Stomach (tissue), 4 donors: ENCODE measurements at regions not wholly inside any gene's neighbourhood (a gene's known extent, or its start where the extent isn't known, plus 50 kb on each side); places are given as distances from the start of the nearest gene placed in this dataset.

ENCODE experiments used
- CTCF ChIP-seq, 7 experiments: fragments of 450-650 bp in 4 of 7; fragments of 200-600 bp in 3 of 7; sonication (generic) in 3 of 7; IDR thresholded peaks; one replicate each; pipeline ENCODE4 v1.5.1; 2016 to 2019; ENCODE audit warnings: antibody characterized with exemption in 7 of 7, control low read depth in 2 of 7, mild to moderate bottlenecking in 1 of 7
- EP300 ChIP-seq: sonication (generic); formaldehyde crosslinking; IDR thresholded peaks from one replicate; pipeline ENCODE4 v1.6.1; 2017; ENCODE audit warnings: antibody characterized with exemption
- POLR2A ChIP-seq, 4 donors: fragments of 450-650 bp; IDR thresholded peaks; one replicate each; pipeline ENCODE4 v1.6.1; 2016; ENCODE audit warnings: antibody characterized with exemption in 4 of 4, control low read depth in 2 of 4, mild to moderate bottlenecking in 1 of 4, moderate library complexity in 1 of 4
- POLR2AphosphoS5 ChIP-seq, 3 donors: sonication (generic); formaldehyde crosslinking; IDR thresholded peaks; one replicate each; pipeline ENCODE4 v1.6.1; 2016; ENCODE audit warnings: antibody characterized with exemption in 3 of 3

GRCh38 chr15:45970542-45970941 lies 335.7 kb downstream of the SQOR start:
- TF ChIP-seq CTCF (IDR thresholded peaks at IDR 0.05) (no peak), POLR2A (IDR thresholded peaks at IDR 0.05) (no peak), EP300 (no peak), POLR2AphosphoS5 (IDR thresholded peaks at IDR 0.05) (no peak)
